ENCODE measurements at regions not wholly inside any gene's neighbourhood (a gene's known extent, or its start where the extent isn't known, plus 50 kb on each side); places are given as distances from the start of the nearest gene placed in this dataset.

DNA sequence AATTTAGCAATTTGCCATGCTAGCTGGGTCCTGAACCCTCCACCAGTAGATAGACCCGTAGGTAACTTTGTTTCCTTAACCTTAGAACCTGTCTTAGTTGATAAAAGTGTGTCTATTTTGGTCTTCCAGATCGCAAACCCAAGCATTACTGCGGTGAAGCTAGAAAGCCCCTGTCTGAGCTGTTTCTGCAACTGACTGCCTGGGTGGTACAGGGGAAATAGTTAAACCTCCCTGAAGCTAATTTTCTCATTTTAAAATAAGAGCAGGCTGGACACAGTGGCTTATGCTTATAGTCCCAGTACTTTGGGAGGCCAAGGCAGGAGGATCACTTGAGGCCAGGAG, 67.9 kb upstream of the EPCAM start:
- TF ChIP-seq, protein P1, sequence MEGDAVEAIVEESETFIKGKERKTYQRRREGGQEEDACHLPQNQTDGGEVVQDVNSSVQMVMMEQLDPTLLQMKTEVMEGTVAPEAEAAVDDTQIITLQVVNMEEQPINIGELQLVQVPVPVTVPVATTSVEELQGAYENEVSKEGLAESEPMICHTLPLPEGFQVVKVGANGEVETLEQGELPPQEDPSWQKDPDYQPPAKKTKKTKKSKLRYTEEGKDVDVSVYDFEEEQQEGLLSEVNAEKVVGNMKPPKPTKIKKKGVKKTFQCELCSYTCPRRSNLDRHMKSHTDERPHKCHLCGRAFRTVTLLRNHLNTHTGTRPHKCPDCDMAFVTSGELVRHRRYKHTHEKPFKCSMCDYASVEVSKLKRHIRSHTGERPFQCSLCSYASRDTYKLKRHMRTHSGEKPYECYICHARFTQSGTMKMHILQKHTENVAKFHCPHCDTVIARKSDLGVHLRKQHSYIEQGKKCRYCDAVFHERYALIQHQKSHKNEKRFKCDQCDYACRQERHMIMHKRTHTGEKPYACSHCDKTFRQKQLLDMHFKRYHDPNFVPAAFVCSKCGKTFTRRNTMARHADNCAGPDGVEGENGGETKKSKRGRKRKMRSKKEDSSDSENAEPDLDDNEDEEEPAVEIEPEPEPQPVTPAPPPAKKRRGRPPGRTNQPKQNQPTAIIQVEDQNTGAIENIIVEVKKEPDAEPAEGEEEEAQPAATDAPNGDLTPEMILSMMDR (optimal IDR thresholded peaks at IDR 0.05 in 1 of 3, IDR thresholded peaks at IDR 0.05 in 1 of 3, conservative IDR thresholded peaks at IDR 0.05 in 1 of 3; ENCODE audit: extremely low read depth in 1 of 3, insufficient read depth in 2 of 3, low read length in 3 of 3) = no peak
- TF ChIP-seq EZH2 (IDR thresholded peaks at IDR 0.05; ENCODE audit: low read length) = no peak
